ENCODE measurements at regions not wholly inside any gene's neighbourhood (a gene's known extent, or its start where the extent isn't known, plus 50 kb on each side); places are given as distances from the start of the nearest gene placed in this dataset.
"Not testable (repeated sequence)": the region's sequence is repeated elsewhere in the genome, so short reads cannot be mapped to it uniquely, and the experiment has no call there.

DNA sequence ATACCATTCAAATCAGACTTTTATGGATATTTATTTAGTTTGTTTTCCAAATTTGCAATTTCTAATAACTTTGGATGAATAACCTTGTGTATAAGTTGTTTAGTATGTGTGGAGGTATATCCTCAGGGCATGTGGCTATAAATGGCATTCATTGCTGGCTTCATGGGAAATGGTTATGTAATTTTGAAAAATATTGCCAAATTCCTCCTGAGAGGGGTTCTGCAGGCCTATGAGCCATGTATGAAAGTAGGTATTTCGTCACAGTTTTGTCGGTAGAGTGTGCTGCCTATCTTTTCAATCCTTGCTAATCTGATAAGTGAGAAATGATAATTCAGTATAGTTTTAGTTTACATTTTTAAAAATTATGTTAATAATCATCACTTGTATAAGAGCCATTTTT, 256.4 kb upstream of the ZNF385D start:
- Mint-ChIP-seq H3K36me3 (no peaks in the 10 kb centered on the region), H3K9me3 (peaks cover 0 to 13% (median 6%) of the 10 kb centered on the region in 11 donors), H3K4me3 (no peak overlapping the region), H3K27me3 (no peaks in the 10 kb centered on the region), H3K4me1 (no peaks in the 10 kb centered on the region), H3K27ac (no peak overlapping the region)
- ChIA-PET CTCF (no interaction called here), POLR2A (no interaction called here)
- no peak for ATAC-seq
- intact Hi-C loops (cut with micrococcal nuclease) = no loop called here
- DNase-seq = no peak
- Histone ChIP-seq H3K36me3 (ENCODE audit: control insufficient read depth in 2 of 3, insufficient read depth in 3 of 3, low read length in 3 of 3) (no peaks in the 10 kb centered on the region), H3K4me3 (ENCODE audit: low read length) (no peak overlapping the region), H3K4me1 (ENCODE audit: control insufficient read depth in 2 of 2, insufficient read depth in 2 of 2, low read length in 2 of 2) (no peaks in the 10 kb centered on the region), H3K27ac (ENCODE audit: low read depth, low read length) (no peak overlapping the region), H3K9me3 (ENCODE audit: control insufficient read depth in 2 of 3, low read length in 3 of 3) (no peaks in the 10 kb centered on the region), H3K27me3 (ENCODE audit: control insufficient read depth in 2 of 2, insufficient read depth in 2 of 2, low read length in 2 of 2) (no peaks in the 10 kb centered on the region)

DNA sequence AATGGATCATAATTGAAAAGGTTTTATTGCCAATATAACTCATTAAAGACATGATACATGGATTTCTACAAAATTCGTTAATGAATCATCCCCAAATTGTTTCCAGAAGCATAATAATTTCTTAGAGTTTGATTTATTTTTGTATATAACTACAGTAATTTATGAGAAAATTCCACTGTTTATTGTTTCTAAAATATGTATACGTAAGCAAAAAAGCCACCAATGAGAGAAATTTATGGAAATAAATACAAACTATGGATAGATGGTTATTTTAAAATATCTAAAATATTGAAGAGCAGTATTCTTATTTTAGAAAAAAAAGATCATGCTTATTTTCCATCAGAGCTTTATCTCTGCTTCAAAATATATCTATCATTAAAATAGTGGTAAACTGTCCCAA, 260.0 kb upstream of the ZNF385D start:
- peaks cover 0 to 26% (median 4%) of the 10 kb centered on the region in 11 donors for H3K9me3 Mint-ChIP-seq
- H3K9me3 ChIP-seq (ENCODE audit: control insufficient read depth in 2 of 3, low read length in 3 of 3) = no peaks in the 10 kb centered on the region

DNA sequence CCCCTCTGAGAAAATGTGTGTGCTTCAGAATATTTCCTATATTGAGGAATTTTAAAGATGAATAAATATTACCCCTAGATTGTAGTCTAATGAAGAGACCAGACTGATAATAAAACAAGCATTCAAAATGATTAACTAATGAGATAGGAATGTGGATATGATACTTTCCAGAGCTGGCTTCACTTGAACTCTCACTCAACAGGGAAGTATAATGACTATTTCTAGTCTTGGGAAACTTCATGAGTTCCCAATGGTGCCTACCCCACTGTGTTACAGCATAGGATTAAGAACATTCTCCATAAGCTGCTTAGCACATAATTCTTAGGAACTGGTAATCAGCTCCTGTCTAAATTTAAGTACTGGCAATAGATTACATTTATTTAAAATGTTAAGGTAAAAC, 261.5 kb upstream of the ZNF385D start:
- DNase-seq (no peak), ATAC-seq (no peak)
- Histone ChIP-seq H3K4me1 (ENCODE audit: control insufficient read depth in 2 of 2, insufficient read depth in 2 of 2, low read length in 2 of 2) (no peaks in the 10 kb centered on the region), H3K4me3 (ENCODE audit: low read length) (no peak overlapping the region), H3K27ac (ENCODE audit: low read depth, low read length) (no peak overlapping the region), H3K27me3 (ENCODE audit: control insufficient read depth in 2 of 2, insufficient read depth in 2 of 2, low read length in 2 of 2) (no peaks in the 10 kb centered on the region), H3K36me3 (ENCODE audit: control insufficient read depth in 2 of 3, insufficient read depth in 3 of 3, low read length in 3 of 3) (no peaks in the 10 kb centered on the region), H3K9me3 (ENCODE audit: control insufficient read depth in 2 of 3, low read length in 3 of 3) (no peaks in the 10 kb centered on the region)
- Mint-ChIP-seq H3K27me3 (no peaks in the 10 kb centered on the region), H3K36me3 (no peaks in the 10 kb centered on the region), H3K4me1 (no peaks in the 10 kb centered on the region), H3K27ac (no peak overlapping the region), H3K9me3 (peaks cover 0 to 21% (median 4%) of the 10 kb centered on the region in 11 donors), H3K4me3 (no peak overlapping the region)
- ChIA-PET POLR2A (no interaction called here), CTCF (interaction anchor here (0.7 kb wide), 1 partner anchor 155 kb away, joined by 5 read pairs; no protein-coding TSS in a partner anchor)
- intact Hi-C loops (cut with micrococcal nuclease) = no loop called here

More for the DNA sequence above, 260.0 kb upstream of the ZNF385D start:
- no peak overlapping the region for H3K4me3 ChIP-seq (ENCODE audit: low read length)
- H3K27me3 ChIP-seq (ENCODE audit: control insufficient read depth in 2 of 2, insufficient read depth in 2 of 2, low read length in 2 of 2) = no peaks in the 10 kb centered on the region
- no peaks in the 10 kb centered on the region for H3K36me3 Mint-ChIP-seq
- no peaks in the 10 kb centered on the region for H3K36me3 ChIP-seq (ENCODE audit: control insufficient read depth in 2 of 3, insufficient read depth in 3 of 3, low read length in 3 of 3)
- no peaks in the 10 kb centered on the region for H3K27me3 Mint-ChIP-seq
- ATAC-seq (no peak), DNase-seq (no peak)
- H3K4me1 ChIP-seq (ENCODE audit: control insufficient read depth in 2 of 2, insufficient read depth in 2 of 2, low read length in 2 of 2) = no peaks in the 10 kb centered on the region
- ChIA-PET CTCF (no interaction called here), POLR2A (no interaction called here)
- H3K27ac ChIP-seq (ENCODE audit: low read depth, low read length) = no peak overlapping the region
- H3K4me3 Mint-ChIP-seq = no peak overlapping the region
- H3K4me1 Mint-ChIP-seq = no peaks in the 10 kb centered on the region
- intact Hi-C loops (cut with micrococcal nuclease) = no loop called here
- no peak overlapping the region for H3K27ac Mint-ChIP-seq

DNA sequence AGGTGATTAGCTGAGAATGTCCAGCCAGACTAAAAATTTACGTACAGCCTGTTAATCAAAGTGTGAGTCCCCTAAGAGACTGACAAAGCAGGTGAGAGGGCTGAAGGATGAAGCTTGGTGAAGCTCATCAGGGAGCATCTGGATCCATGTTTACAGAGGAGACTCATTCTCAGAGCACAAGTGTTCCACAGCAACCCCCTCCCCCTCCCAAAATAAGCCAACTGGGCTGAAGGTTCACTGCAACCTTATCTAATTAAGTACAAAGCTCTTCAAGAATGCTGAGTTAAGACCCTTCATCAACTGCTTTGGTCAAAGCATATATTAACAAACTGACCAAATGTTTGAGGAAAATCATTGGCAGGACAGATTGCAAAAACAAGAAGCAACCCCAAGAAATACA, 262.6 kb upstream of the ZNF385D start:
- no peaks in the 10 kb centered on the region for H3K9me3 ChIP-seq (ENCODE audit: control insufficient read depth in 2 of 3, low read length in 3 of 3)
- intact Hi-C loops (cut with micrococcal nuclease) = no loop called here
- CTCF ChIA-PET = no interaction called here
- Mint-ChIP-seq H3K36me3 (no peaks in the 10 kb centered on the region), H3K27me3 (no peaks in the 10 kb centered on the region), H3K9me3 (peaks cover 0 to 21% (median 2%) of the 10 kb centered on the region in 11 donors), H3K4me3 (no peak overlapping the region), H3K4me1 (no peaks in the 10 kb centered on the region), H3K27ac (no peak overlapping the region)
- H3K4me3 ChIP-seq (ENCODE audit: low read length) = no peak overlapping the region
- POLR2A ChIA-PET = no interaction called here
- no peak overlapping the region for H3K27ac ChIP-seq (ENCODE audit: low read depth, low read length)
- ATAC-seq = no peak
- H3K36me3 ChIP-seq (ENCODE audit: control insufficient read depth in 2 of 3, insufficient read depth in 3 of 3, low read length in 3 of 3) = no peaks in the 10 kb centered on the region
- H3K4me1 ChIP-seq (ENCODE audit: control insufficient read depth in 2 of 2, insufficient read depth in 2 of 2, low read length in 2 of 2) = no peaks in the 10 kb centered on the region
- no peaks in the 10 kb centered on the region for H3K27me3 ChIP-seq (ENCODE audit: control insufficient read depth in 2 of 2, insufficient read depth in 2 of 2, low read length in 2 of 2)
- no peak for DNase-seq

DNA sequence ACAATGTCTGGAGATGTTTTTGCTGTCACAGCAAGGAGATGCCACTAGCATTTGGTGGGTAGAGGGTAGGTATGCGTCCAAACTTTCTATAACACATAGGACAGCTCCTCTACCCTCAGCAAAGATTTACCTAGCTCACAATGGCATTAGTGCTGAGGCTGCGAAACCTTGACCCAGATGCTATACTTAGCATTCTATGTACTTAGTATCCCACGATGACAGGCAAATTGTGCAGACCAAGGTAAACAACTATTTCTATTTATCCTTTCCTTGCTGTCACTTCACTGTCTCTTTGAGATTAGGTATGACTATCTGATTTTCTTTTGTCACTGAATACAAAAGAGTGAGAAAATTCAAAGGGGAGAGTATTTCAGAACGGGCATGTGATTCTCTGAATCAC, 265.2 kb upstream of the ZNF385D start:
- Mint-ChIP-seq H3K36me3 (no peaks in the 10 kb centered on the region), H3K27me3 (no peaks in the 10 kb centered on the region), H3K4me1 (no peaks in the 10 kb centered on the region), H3K9me3 (peaks cover 0 to 27% (median 0%) of the 10 kb centered on the region in 11 donors), H3K27ac (no peak overlapping the region), H3K4me3 (no peak overlapping the region)
- no peak overlapping the region for H3K27ac ChIP-seq (ENCODE audit: low read depth, low read length)
- intact Hi-C loops (cut with micrococcal nuclease) = no loop called here
- no peaks in the 10 kb centered on the region for H3K36me3 ChIP-seq (ENCODE audit: control insufficient read depth in 2 of 3, insufficient read depth in 3 of 3, low read length in 3 of 3)
- CTCF ChIA-PET = no interaction called here
- no peaks in the 10 kb centered on the region for H3K27me3 ChIP-seq (ENCODE audit: control insufficient read depth in 2 of 2, insufficient read depth in 2 of 2, low read length in 2 of 2)
- no peak for ATAC-seq
- no peaks in the 10 kb centered on the region for H3K4me1 ChIP-seq (ENCODE audit: control insufficient read depth in 2 of 2, insufficient read depth in 2 of 2, low read length in 2 of 2)
- POLR2A ChIA-PET = no interaction called here
- no peaks in the 10 kb centered on the region for H3K9me3 ChIP-seq (ENCODE audit: control insufficient read depth in 2 of 3, low read length in 3 of 3)
- DNase-seq = no peak
- H3K4me3 ChIP-seq (ENCODE audit: low read length) = no peak overlapping the region

DNA sequence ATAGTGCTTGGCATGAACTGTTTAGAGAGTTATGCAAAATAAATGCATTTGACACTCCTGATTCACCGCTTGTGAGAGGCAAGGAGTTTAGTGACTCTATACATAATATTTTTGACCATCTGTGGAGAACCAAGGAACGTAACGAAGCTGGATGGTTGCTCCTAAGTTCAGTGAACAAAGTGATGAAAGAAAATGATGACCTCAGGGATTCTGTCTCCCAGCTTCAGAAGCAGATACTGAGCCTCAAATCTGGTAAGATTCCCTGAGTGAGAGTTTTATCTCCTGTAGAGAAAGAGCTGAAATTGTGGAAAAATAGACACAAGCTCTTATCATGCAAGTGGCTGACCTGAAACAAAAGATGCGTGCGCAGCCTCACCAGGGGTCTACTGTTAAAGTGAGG, 273.6 kb upstream of the ZNF385D start:
- H3K36me3 ChIP-seq (ENCODE audit: control insufficient read depth in 2 of 3, insufficient read depth in 3 of 3, low read length in 3 of 3); H3K9me3 ChIP-seq (ENCODE audit: control insufficient read depth in 2 of 3, low read length in 3 of 3); H3K27me3 ChIP-seq (ENCODE audit: control insufficient read depth in 2 of 2, insufficient read depth in 2 of 2, low read length in 2 of 2); H3K4me3 Mint-ChIP-seq; ATAC-seq; H3K4me3 ChIP-seq (ENCODE audit: low read length); H3K4me1 Mint-ChIP-seq; H3K27me3 Mint-ChIP-seq; CTCF ChIA-PET; H3K4me1 ChIP-seq (ENCODE audit: control insufficient read depth in 2 of 2, insufficient read depth in 2 of 2, low read length in 2 of 2); H3K27ac ChIP-seq (ENCODE audit: low read depth, low read length); H3K27ac Mint-ChIP-seq; H3K36me3 Mint-ChIP-seq; POLR2A ChIA-PET; DNase-seq; intact Hi-C loops (cut with micrococcal nuclease): not testable (repeated sequence)
- H3K9me3 Mint-ChIP-seq = peaks cover 0 to 21% (median 6%) of the 10 kb centered on the region in 11 donors

DNA sequence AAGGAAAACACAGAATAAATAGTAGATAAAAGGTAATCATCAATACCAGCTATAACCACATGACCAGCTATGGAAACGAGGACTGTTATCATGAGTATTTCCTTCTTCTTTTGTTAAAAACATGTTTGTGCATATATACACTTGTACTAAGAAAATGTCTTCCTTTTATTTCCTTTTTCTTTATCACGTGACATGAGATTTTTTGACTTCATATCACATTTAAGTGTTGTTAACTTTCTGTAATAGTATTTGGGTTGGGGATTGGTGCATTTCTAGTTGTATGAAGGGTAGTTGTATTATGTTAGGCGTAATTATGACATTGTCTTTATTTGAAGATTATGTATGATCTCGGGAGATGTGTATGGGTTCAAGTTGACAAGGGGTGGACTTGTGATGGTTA, 278.5 kb upstream of the ZNF385D start:
- H3K27ac ChIP-seq (ENCODE audit: low read depth, low read length) = no peak overlapping the region

More for the DNA sequence above, 278.5 kb upstream of the ZNF385D start:
- ChIA-PET CTCF (no interaction called here), POLR2A (no interaction called here)
- Mint-ChIP-seq H3K27ac (no peak overlapping the region), H3K4me1 (no peaks in the 10 kb centered on the region), H3K9me3 (peaks cover 2 to 20% (median 6%) of the 10 kb centered on the region in 11 donors), H3K4me3 (no peak overlapping the region), H3K36me3 (no peaks in the 10 kb centered on the region), H3K27me3 (no peaks in the 10 kb centered on the region)
- intact Hi-C loops (cut with micrococcal nuclease) = no loop called here
- Histone ChIP-seq H3K9me3 (ENCODE audit: control insufficient read depth in 2 of 3, low read length in 3 of 3) (no peaks in the 10 kb centered on the region), H3K36me3 (ENCODE audit: control insufficient read depth in 2 of 3, insufficient read depth in 3 of 3, low read length in 3 of 3) (no peaks in the 10 kb centered on the region), H3K4me1 (ENCODE audit: control insufficient read depth in 2 of 2, insufficient read depth in 2 of 2, low read length in 2 of 2) (no peaks in the 10 kb centered on the region), H3K27me3 (ENCODE audit: control insufficient read depth in 2 of 2, insufficient read depth in 2 of 2, low read length in 2 of 2) (no peaks in the 10 kb centered on the region), H3K4me3 (ENCODE audit: low read length) (no peak overlapping the region)
- DNase-seq (no peak), ATAC-seq (no peak)

Measured in naive thymus-derived CD4-positive, alpha-beta T cell (primary cell).